IMR-90 (cell line): ENCODE measurements at regions not wholly inside any gene's neighbourhood (a gene's known extent, or its start where the extent isn't known, plus 50 kb on each side); places are given as distances from the start of the nearest gene placed in this dataset.

Experiments used
- BHLHE40 ChIP-seq: fragments of 150-350 bp; IDR thresholded peaks from 2 replicates; pipeline ENCODE4 v1.6.1; 2016; ENCODE audit warnings: mild to moderate bottlenecking, low read depth, low read length
- CEBPB ChIP-seq: IDR thresholded peaks from 2 replicates; pipeline ENCODE4 v1.6.1; 2012; ENCODE audit warnings: low read depth, low read length, improper control_type of control experiment
- CTCF ChIP-seq: conservative IDR thresholded peaks from 2 replicates; pipeline ENCODE4 v1.5.1; 2012; ENCODE audit warnings: mild to moderate bottlenecking, low read depth, low read length, improper control_type of control experiment
- MAFK ChIP-seq: IDR thresholded peaks from 2 replicates; pipeline ENCODE4 v1.6.1; 2012; ENCODE audit warnings: low read depth, low read length, improper control_type of control experiment
- MXI1 ChIP-seq: IDR thresholded peaks from 2 replicates; pipeline ENCODE4 v1.6.1; 2012; ENCODE audit warnings: low read depth, mild to moderate bottlenecking, low read length, moderate library complexity, borderline replicate concordance
- POLR2A ChIP-seq: IDR thresholded peaks from 2 replicates; pipeline ENCODE4 v1.6.1; 2012; ENCODE audit warnings: mild to moderate bottlenecking, low read depth, low read length
- RAD21 ChIP-seq: IDR thresholded peaks from 2 replicates; pipeline ENCODE4 v1.6.1; 2012; ENCODE audit warnings: low read length, improper control_type of control experiment
- RCOR1 ChIP-seq: IDR thresholded peaks from 2 replicates; pipeline ENCODE4 v1.6.1; 2012; ENCODE audit warnings: mild to moderate bottlenecking, low read length, improper control_type of control experiment; ENCODE audit not compliant: insufficient replicate concordance
- SMC3 ChIP-seq: fragments of 150-350 bp; IDR thresholded peaks from 2 replicates; pipeline ENCODE4 v1.6.1; 2016; ENCODE audit warnings: low read depth, mild to moderate bottlenecking, antibody characterized with exemption, low read length, moderate library complexity
- USF2 ChIP-seq: fragments of 150-350 bp; IDR thresholded peaks from 2 replicates; pipeline ENCODE4 v1.6.1; 2017; ENCODE audit warnings: mild to moderate bottlenecking, antibody characterized with exemption, low read length, low read depth

- TF ChIP-seq CTCF (no peak), BHLHE40 (no peak), MXI1 (no peak), USF2 (no peak), MAFK (no peak), SMC3 (no peak), POLR2A (no peak), CEBPB (no peak), RCOR1 (no peak), RAD21 (no peak)
Measured at GRCh38 chr2:7765236-7765635, 848.0 kb downstream of the RNF144A start.
